ENCODE measurements at regions not wholly inside any gene's neighbourhood (a gene's known extent, or its start where the extent isn't known, plus 50 kb on each side); places are given as distances from the start of the nearest gene placed in this dataset.

DNA sequence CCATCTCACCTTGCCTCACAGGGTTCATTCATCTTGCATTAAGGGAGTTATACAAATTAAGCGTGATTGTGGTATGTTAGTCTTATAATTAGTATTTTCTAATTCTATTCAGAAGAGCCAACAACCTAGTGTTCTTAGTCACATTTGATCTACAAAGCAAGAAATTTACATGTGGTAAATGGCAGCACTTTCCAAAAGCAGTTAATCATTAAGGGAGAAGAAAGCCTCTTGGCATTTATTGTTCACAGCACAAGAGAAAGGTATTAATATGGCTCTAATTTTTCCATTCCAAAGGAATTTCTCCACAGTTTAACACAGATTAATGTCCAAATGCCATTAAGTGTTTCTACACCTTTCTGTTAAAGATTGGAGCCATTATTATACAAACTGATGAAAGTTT, 1077.1 kb downstream of the ZPLD1 start:
- H4K20me1 ChIP-seq (ENCODE audit: insufficient read depth, low read length), result no peaks in the 10 kb centered on the region
- H3K79me2 ChIP-seq (ENCODE audit: insufficient read depth, low read length), result no peaks in the 10 kb centered on the region
- H3K27ac ChIP-seq (ENCODE audit: low read depth, low read length), result no peak overlapping the region
- no peaks in the 10 kb centered on the region for H3K36me3 ChIP-seq (ENCODE audit: insufficient read depth, low read length)
- H2AFZ ChIP-seq (ENCODE audit: low read length), result no peak overlapping the region
- no peaks in the 10 kb centered on the region for H3K9me3 ChIP-seq (ENCODE audit: low read depth, low read length)
- TF ChIP-seq, protein P1, sequence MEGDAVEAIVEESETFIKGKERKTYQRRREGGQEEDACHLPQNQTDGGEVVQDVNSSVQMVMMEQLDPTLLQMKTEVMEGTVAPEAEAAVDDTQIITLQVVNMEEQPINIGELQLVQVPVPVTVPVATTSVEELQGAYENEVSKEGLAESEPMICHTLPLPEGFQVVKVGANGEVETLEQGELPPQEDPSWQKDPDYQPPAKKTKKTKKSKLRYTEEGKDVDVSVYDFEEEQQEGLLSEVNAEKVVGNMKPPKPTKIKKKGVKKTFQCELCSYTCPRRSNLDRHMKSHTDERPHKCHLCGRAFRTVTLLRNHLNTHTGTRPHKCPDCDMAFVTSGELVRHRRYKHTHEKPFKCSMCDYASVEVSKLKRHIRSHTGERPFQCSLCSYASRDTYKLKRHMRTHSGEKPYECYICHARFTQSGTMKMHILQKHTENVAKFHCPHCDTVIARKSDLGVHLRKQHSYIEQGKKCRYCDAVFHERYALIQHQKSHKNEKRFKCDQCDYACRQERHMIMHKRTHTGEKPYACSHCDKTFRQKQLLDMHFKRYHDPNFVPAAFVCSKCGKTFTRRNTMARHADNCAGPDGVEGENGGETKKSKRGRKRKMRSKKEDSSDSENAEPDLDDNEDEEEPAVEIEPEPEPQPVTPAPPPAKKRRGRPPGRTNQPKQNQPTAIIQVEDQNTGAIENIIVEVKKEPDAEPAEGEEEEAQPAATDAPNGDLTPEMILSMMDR (IDR thresholded peaks at IDR 0.05; ENCODE audit: extremely low read depth, low read depth, low read length), result no peak
- DNase-seq (ENCODE audit: insufficient read length, low spot score, missing footprints), result no peak
- H3K4me3 ChIP-seq (ENCODE audit: insufficient read depth, low read length), result no peak overlapping the region
- no peaks in the 10 kb centered on the region for H3K4me1 ChIP-seq (ENCODE audit: insufficient read depth, low read length)
- no peak overlapping the region for H3K4me2 ChIP-seq (ENCODE audit: insufficient read depth, low read length)
- no peaks in the 10 kb centered on the region for H3K27me3 ChIP-seq (ENCODE audit: insufficient read depth, low read length)

DNA sequence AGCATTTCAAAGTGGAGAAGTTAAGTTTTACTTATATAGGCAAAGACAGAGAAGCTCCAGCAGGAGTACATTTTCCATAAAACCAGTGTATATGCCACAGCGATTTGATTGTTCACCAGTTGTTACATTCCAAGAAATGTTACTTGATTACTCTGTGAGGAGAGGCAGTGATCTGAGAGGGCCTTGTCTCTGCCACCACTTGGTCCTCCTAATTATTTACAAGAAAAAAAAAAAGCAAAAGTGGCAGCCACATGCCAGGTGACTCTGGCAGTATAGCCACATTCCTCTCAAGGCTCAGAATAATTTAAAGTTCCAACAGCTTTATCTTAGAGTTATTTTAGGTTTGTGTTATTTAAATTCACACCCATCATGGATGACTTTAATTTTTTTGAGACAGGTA, 1077.8 kb downstream of the ZPLD1 start:
- TF ChIP-seq, protein P1 (IDR thresholded peaks at IDR 0.05; ENCODE audit: extremely low read depth, low read depth, low read length), result no peak
- H3K4me2 ChIP-seq (ENCODE audit: insufficient read depth, low read length), result no peak overlapping the region
- H3K9me3 ChIP-seq (ENCODE audit: low read depth, low read length), result no peaks in the 10 kb centered on the region
- no peaks in the 10 kb centered on the region for H4K20me1 ChIP-seq (ENCODE audit: insufficient read depth, low read length)
- H3K4me1 ChIP-seq (ENCODE audit: insufficient read depth, low read length), result no peaks in the 10 kb centered on the region
- DNase-seq (ENCODE audit: insufficient read length, low spot score, missing footprints), result no peak
- no peaks in the 10 kb centered on the region for H3K79me2 ChIP-seq (ENCODE audit: insufficient read depth, low read length)
- no peak overlapping the region for H2AFZ ChIP-seq (ENCODE audit: low read length)
- no peak overlapping the region for H3K4me3 ChIP-seq (ENCODE audit: insufficient read depth, low read length)
- H3K27me3 ChIP-seq (ENCODE audit: insufficient read depth, low read length), result no peaks in the 10 kb centered on the region
- no peak overlapping the region for H3K27ac ChIP-seq (ENCODE audit: low read depth, low read length)
- no peaks in the 10 kb centered on the region for H3K36me3 ChIP-seq (ENCODE audit: insufficient read depth, low read length)

DNA sequence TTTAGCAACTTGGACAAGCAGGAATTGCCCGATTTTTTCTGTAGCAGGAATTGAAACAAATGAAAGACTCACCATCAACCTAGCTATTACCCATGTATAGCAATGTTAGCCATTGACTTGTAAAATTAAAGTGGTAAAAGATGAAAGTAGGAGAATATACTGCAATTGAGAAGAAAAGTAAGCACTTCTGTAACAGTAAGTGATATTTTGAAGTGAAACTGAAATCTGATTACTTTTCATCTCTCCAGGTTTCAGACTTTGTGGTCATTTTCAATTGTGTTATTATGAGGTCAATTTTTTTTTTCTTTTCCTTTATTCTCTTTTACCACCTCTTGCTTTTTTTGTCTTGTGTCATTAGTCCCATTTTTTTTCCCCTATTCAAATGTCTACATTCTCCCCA, 1078.2 kb downstream of the ZPLD1 start:
- no peaks in the 10 kb centered on the region for H4K20me1 ChIP-seq (ENCODE audit: insufficient read depth, low read length)
- no peaks in the 10 kb centered on the region for H3K36me3 ChIP-seq (ENCODE audit: insufficient read depth, low read length)
- H3K27ac ChIP-seq (ENCODE audit: low read depth, low read length), result no peak overlapping the region
- H3K4me3 ChIP-seq (ENCODE audit: insufficient read depth, low read length), result no peak overlapping the region
- TF ChIP-seq, protein P1 (IDR thresholded peaks at IDR 0.05; ENCODE audit: extremely low read depth, low read depth, low read length), result no peak
- H3K4me2 ChIP-seq (ENCODE audit: insufficient read depth, low read length), result no peak overlapping the region
- H3K9me3 ChIP-seq (ENCODE audit: low read depth, low read length), result no peaks in the 10 kb centered on the region
- H3K27me3 ChIP-seq (ENCODE audit: insufficient read depth, low read length), result no peaks in the 10 kb centered on the region
- no peaks in the 10 kb centered on the region for H3K4me1 ChIP-seq (ENCODE audit: insufficient read depth, low read length)
- no peak overlapping the region for H2AFZ ChIP-seq (ENCODE audit: low read length)
- no peaks in the 10 kb centered on the region for H3K79me2 ChIP-seq (ENCODE audit: insufficient read depth, low read length)
- DNase-seq (ENCODE audit: insufficient read length, low spot score, missing footprints), result no peak

DNA sequence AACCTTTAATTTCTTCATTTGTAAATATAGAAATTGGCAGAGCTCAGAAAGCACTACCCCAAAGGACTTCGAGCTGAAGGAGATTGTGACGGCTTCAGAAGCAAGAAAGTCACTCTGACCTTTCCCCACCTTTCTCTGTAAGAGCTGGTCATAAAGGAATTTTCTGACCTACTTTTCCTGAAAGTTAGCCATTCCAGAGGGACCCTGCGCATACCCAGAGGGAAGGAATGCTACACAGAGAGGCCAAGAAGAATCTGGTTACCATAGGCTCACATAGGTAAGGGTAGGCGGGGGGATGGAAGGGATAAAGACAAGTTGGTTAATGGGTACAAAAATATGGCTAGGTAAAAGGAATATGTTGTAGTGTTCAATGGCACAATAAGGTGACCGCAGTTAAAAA, 1080.3 kb downstream of the ZPLD1 start:
- H3K27ac ChIP-seq (ENCODE audit: low read depth, low read length), result no peak overlapping the region
- H3K36me3 ChIP-seq (ENCODE audit: insufficient read depth, low read length), result no peaks in the 10 kb centered on the region
- no peaks in the 10 kb centered on the region for H3K4me1 ChIP-seq (ENCODE audit: insufficient read depth, low read length)
- no peaks in the 10 kb centered on the region for H3K27me3 ChIP-seq (ENCODE audit: insufficient read depth, low read length)
- TF ChIP-seq, protein P1 (IDR thresholded peaks at IDR 0.05; ENCODE audit: extremely low read depth, low read depth, low read length), result no peak
- H3K9me3 ChIP-seq (ENCODE audit: low read depth, low read length), result no peaks in the 10 kb centered on the region
- H2AFZ ChIP-seq (ENCODE audit: low read length), result no peak overlapping the region
- no peak overlapping the region for H3K4me2 ChIP-seq (ENCODE audit: insufficient read depth, low read length)
- no peaks in the 10 kb centered on the region for H4K20me1 ChIP-seq (ENCODE audit: insufficient read depth, low read length)
- H3K79me2 ChIP-seq (ENCODE audit: insufficient read depth, low read length), result no peaks in the 10 kb centered on the region
- DNase-seq (ENCODE audit: insufficient read length, low spot score, missing footprints), result no peak
- H3K4me3 ChIP-seq (ENCODE audit: insufficient read depth, low read length), result no peak overlapping the region

Measured in osteoblast (primary cell).